HG03135 (cell line): ENCODE measurements at regions not wholly inside any gene's neighbourhood (a gene's known extent, or its start where the extent isn't known, plus 50 kb on each side); places are given as distances from the start of the nearest gene placed in this dataset.
"Not testable (repeated sequence)": the region's sequence is repeated elsewhere in the genome, so short reads cannot be mapped to it uniquely, and the experiment has no call there.

Experiments used
- ATAC-seq: cut with Tn5 transposase; IDR thresholded peaks from one replicate; pipeline ENCODE4 v1.9.1; 2021; ENCODE audit warnings: mild to moderate bottlenecking, moderate library complexity; ENCODE audit not compliant: unreplicated experiment

GRCh38 chr3:95810462-95810861 lies 1003.9 kb upstream of the EPHA6 start:
- ATAC-seq, result no peak

GRCh38 chr3:95813244-95813643 lies 1001.1 kb upstream of the EPHA6 start:
- no peak for ATAC-seq

GRCh38 chr3:95815828-95816227 lies 998.6 kb upstream of the EPHA6 start:
- ATAC-seq, result no peak

GRCh38 chr3:95826419-95826818 lies 988.0 kb upstream of the EPHA6 start:
- ATAC-seq, result no peak

- ATAC-seq, result no peak
These were observed 982.2 kb upstream of the EPHA6 start for GRCh38 chr3:95832146-95832545.

- not testable (repeated sequence) for ATAC-seq
These were observed 953.8 kb upstream of the EPHA6 start for GRCh38 chr3:95860628-95861027.

- ATAC-seq, result no peak
These were observed 930.6 kb upstream of the EPHA6 start for GRCh38 chr3:95883801-95884200.

GRCh38 chr3:95886616-95887015 lies 927.8 kb upstream of the EPHA6 start:
- ATAC-seq, result no peak

- ATAC-seq, result no peak
These were observed 927.3 kb upstream of the EPHA6 start for GRCh38 chr3:95887114-95887513.

GRCh38 chr3:95894820-95895219 lies 919.6 kb upstream of the EPHA6 start:
- no peak for ATAC-seq

- ATAC-seq, result no peak
These were observed 914.9 kb upstream of the EPHA6 start for GRCh38 chr3:95899494-95899893.

- no peak for ATAC-seq
These were observed 914.5 kb upstream of the EPHA6 start for GRCh38 chr3:95899911-95900310.

GRCh38 chr3:95901948-95902347 lies 912.4 kb upstream of the EPHA6 start:
- no peak for ATAC-seq

GRCh38 chr3:95905182-95905581 lies 909.2 kb upstream of the EPHA6 start:
- no peak for ATAC-seq

GRCh38 chr3:95911767-95912166 lies 902.6 kb upstream of the EPHA6 start:
- ATAC-seq, result no peak

- ATAC-seq, result no peak
These were observed 890.7 kb upstream of the EPHA6 start for GRCh38 chr3:95923496-95924210.

GRCh38 chr3:95926904-95927501 lies 887.4 kb upstream of the EPHA6 start:
- no peak for ATAC-seq

- ATAC-seq, result no peak
These were observed 880.2 kb upstream of the EPHA6 start for GRCh38 chr3:95934181-95934580.

GRCh38 chr3:95939235-95939809 lies 875.1 kb upstream of the EPHA6 start:
- ATAC-seq, result no peak

GRCh38 chr3:95965704-95966336 lies 848.6 kb upstream of the EPHA6 start:
- ATAC-seq, result no peak

- ATAC-seq, result no peak
These were observed 842.8 kb upstream of the EPHA6 start for GRCh38 chr3:95971573-95971972.

GRCh38 chr3:95994338-95994737 lies 820.1 kb upstream of the EPHA6 start:
- no peak for ATAC-seq
